GM12801 (cell line): ENCODE measurements at regions not wholly inside any gene's neighbourhood (a gene's known extent, or its start where the extent isn't known, plus 50 kb on each side); places are given as distances from the start of the nearest gene placed in this dataset.

Experiments
- CTCF ChIP-seq: IDR thresholded peaks from one replicate; pipeline ENCODE4 v1.5.1; 2011; ENCODE audit warnings: control low read depth; ENCODE audit not compliant: insufficient read length; ENCODE audit errors: extremely low read depth

- no peak for TF ChIP-seq CTCF
Observed at GRCh38 chr14:71523630-71524319, 408.5 kb upstream of the RGS6 start.

- TF ChIP-seq CTCF: no peak
Observed at GRCh38 chr14:71524320-71524982, 407.8 kb upstream of the RGS6 start.

- no peak for TF ChIP-seq CTCF
Observed at GRCh38 chr14:71525663-71526221, 406.5 kb upstream of the RGS6 start.

- TF ChIP-seq CTCF: no peak
Observed at GRCh38 chr14:71526388-71526787, 405.8 kb upstream of the RGS6 start.

- TF ChIP-seq CTCF: no peak
Observed at GRCh38 chr14:71527838-71528237, 404.4 kb upstream of the RGS6 start.

GRCh38 chr14:71529848-71530247 lies 402.4 kb upstream of the RGS6 start:
- TF ChIP-seq CTCF: no peak

GRCh38 chr14:71532344-71532743 lies 399.9 kb upstream of the RGS6 start:
- no peak for TF ChIP-seq CTCF
